Right lobe of liver (tissue), 4 donors: ENCODE measurements at regions not wholly inside any gene's neighbourhood (a gene's known extent, or its start where the extent isn't known, plus 50 kb on each side); places are given as distances from the start of the nearest gene placed in this dataset.

Source experiments
- POLR2A ChIP-seq: fragments of 450-650 bp; IDR thresholded peaks from one replicate; pipeline ENCODE4 v1.6.1; 2017; ENCODE audit warnings: antibody characterized with exemption, mild to moderate bottlenecking
- TF ChIP-seq, protein P1 (sequence below), 4 donors: fragments of 200-600 bp in 3 of 4; fragments of 450-650 bp in 1 of 4; IDR thresholded peaks; one replicate each; pipeline versions ENCODE4 v1.5.1 to v1.8.0; 2016 to 2022; ENCODE audit warnings: antibody characterized with exemption in 4 of 4, mild to moderate bottlenecking in 2 of 4
- donor health status: DM: no; HTN: no; CAD: no.
- donor health status: DM: no; HTN: no; CAD: no.
- donor health status: DM: no; HTN: yes; CAD: no.

DNA sequence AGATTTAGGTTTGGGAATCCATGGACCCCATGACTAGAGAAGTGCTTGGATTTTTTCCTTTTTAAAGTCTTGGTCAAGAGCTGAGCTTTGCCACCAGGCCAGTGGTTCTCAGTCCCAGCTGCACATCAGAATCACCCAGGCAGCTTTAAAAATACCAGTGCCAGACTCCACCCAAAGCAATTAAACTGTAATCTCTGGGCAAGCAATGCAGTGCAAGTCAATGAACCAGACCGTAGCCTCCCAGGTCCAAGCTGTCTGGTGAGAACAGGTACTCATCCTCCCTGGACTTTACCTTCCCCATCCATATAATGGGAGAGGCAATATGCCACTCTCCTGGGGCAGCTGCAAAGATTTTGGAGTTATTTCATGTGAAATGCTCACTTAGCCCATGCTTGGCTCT, 223.1 kb upstream of the CDH5 start:
- TF ChIP-seq, protein P1, sequence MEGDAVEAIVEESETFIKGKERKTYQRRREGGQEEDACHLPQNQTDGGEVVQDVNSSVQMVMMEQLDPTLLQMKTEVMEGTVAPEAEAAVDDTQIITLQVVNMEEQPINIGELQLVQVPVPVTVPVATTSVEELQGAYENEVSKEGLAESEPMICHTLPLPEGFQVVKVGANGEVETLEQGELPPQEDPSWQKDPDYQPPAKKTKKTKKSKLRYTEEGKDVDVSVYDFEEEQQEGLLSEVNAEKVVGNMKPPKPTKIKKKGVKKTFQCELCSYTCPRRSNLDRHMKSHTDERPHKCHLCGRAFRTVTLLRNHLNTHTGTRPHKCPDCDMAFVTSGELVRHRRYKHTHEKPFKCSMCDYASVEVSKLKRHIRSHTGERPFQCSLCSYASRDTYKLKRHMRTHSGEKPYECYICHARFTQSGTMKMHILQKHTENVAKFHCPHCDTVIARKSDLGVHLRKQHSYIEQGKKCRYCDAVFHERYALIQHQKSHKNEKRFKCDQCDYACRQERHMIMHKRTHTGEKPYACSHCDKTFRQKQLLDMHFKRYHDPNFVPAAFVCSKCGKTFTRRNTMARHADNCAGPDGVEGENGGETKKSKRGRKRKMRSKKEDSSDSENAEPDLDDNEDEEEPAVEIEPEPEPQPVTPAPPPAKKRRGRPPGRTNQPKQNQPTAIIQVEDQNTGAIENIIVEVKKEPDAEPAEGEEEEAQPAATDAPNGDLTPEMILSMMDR (IDR thresholded peaks at IDR 0.05) = no peak
- TF ChIP-seq POLR2A = no peak
